ENCODE measurements at regions not wholly inside any gene's neighbourhood (a gene's known extent, or its start where the extent isn't known, plus 50 kb on each side); places are given as distances from the start of the nearest gene placed in this dataset.
A peak's percentile ranks its signal among the peaks of the same experiment; 100 is the strongest.

- no peaks in the 10 kb centered on the region for H3K27me3 ChIP-seq (ENCODE audit: low read length)
Measured at GRCh38 chr1:193418745-193419058, 232.3 kb upstream of the B3GALT2 start.

GRCh38 chr1:193417945-193418744 lies 231.7 kb upstream of the B3GALT2 start:
- no peaks in the 10 kb centered on the region for H3K4me1 ChIP-seq (ENCODE audit: low read length)
- no peak overlapping the region for H3K4me3 ChIP-seq (ENCODE audit: low read length)
- no peak overlapping the region for H2AFZ ChIP-seq (ENCODE audit: low read length)
- H3K9me2 ChIP-seq (replicated peaks; ENCODE audit: insufficient read depth, low read length) = no peaks in the 10 kb centered on the region
- no peaks in the 10 kb centered on the region for H3K27me3 ChIP-seq (ENCODE audit: low read length)
- H4K20me1 ChIP-seq (ENCODE audit: insufficient read depth, low read depth, low read length) = no peaks in the 10 kb centered on the region
- no peak overlapping the region for H3K27ac ChIP-seq (ENCODE audit: low read length)
- H3K4me2 ChIP-seq (ENCODE audit: low read depth, low read length, poor library complexity, severe bottlenecking) = peak overlapping the region; percentile 20
- H3K79me2 ChIP-seq (ENCODE audit: low read length) = no peaks in the 10 kb centered on the region
- DNase-seq = no peak
- no peaks in the 10 kb centered on the region for H3K36me3 ChIP-seq (ENCODE audit: insufficient read depth, low read length)
- no peaks in the 10 kb centered on the region for H3K9me3 ChIP-seq (ENCODE audit: low read length)
- no peak overlapping the region for H3K9ac ChIP-seq (ENCODE audit: low read length)

More at GRCh38 chr1:193418745-193419058, 232.3 kb upstream of the B3GALT2 start:
- H3K9ac ChIP-seq (ENCODE audit: low read length) = no peak overlapping the region
- no peak overlapping the region for H3K27ac ChIP-seq (ENCODE audit: low read length)
- DNase-seq = no peak
- H3K4me1 ChIP-seq (ENCODE audit: low read length) = no peaks in the 10 kb centered on the region
- no peaks in the 10 kb centered on the region for H4K20me1 ChIP-seq (ENCODE audit: insufficient read depth, low read depth, low read length)
- peak overlapping the region; percentile 20 for H3K4me2 ChIP-seq (ENCODE audit: low read depth, low read length, poor library complexity, severe bottlenecking)
- H3K4me3 ChIP-seq (ENCODE audit: low read length) = no peak overlapping the region
- H2AFZ ChIP-seq (ENCODE audit: low read length) = no peak overlapping the region
- H3K9me2 ChIP-seq (replicated peaks; ENCODE audit: insufficient read depth, low read length) = no peaks in the 10 kb centered on the region
- no peaks in the 10 kb centered on the region for H3K9me3 ChIP-seq (ENCODE audit: low read length)
- no peaks in the 10 kb centered on the region for H3K36me3 ChIP-seq (ENCODE audit: insufficient read depth, low read length)
- no peaks in the 10 kb centered on the region for H3K79me2 ChIP-seq (ENCODE audit: low read length)

- DNase-seq = no peak
- Histone ChIP-seq H3K4me3 (ENCODE audit: low read length) (no peak overlapping the region), H3K4me2 (ENCODE audit: low read depth, low read length, poor library complexity, severe bottlenecking) (no peak overlapping the region), H4K20me1 (ENCODE audit: insufficient read depth, low read depth, low read length) (no peaks in the 10 kb centered on the region), H3K4me1 (ENCODE audit: low read length) (no peaks in the 10 kb centered on the region), H3K9me3 (ENCODE audit: low read length) (no peaks in the 10 kb centered on the region), H3K36me3 (ENCODE audit: insufficient read depth, low read length) (no peaks in the 10 kb centered on the region), H3K27ac (ENCODE audit: low read length) (no peak overlapping the region), H3K79me2 (ENCODE audit: low read length) (no peaks in the 10 kb centered on the region), H3K27me3 (ENCODE audit: low read length) (no peaks in the 10 kb centered on the region), H2AFZ (ENCODE audit: low read length) (no peak overlapping the region), H3K9me2 (replicated peaks; ENCODE audit: insufficient read depth, low read length) (no peaks in the 10 kb centered on the region), H3K9ac (ENCODE audit: low read length) (no peak overlapping the region)
Measured at GRCh38 chr1:193417403-193417802, 231.0 kb upstream of the B3GALT2 start.

GRCh38 chr1:193416226-193417024 lies 230.0 kb upstream of the B3GALT2 start:
- no peak overlapping the region for H2AFZ ChIP-seq (ENCODE audit: low read length)
- H3K4me2 ChIP-seq (ENCODE audit: low read depth, low read length, poor library complexity, severe bottlenecking) = no peak overlapping the region
- H3K36me3 ChIP-seq (ENCODE audit: insufficient read depth, low read length) = no peaks in the 10 kb centered on the region
- no peak overlapping the region for H3K4me3 ChIP-seq (ENCODE audit: low read length)
- H3K27me3 ChIP-seq (ENCODE audit: low read length) = no peaks in the 10 kb centered on the region
- H3K4me1 ChIP-seq (ENCODE audit: low read length) = no peaks in the 10 kb centered on the region
- H3K27ac ChIP-seq (ENCODE audit: low read length) = no peak overlapping the region
- no peak overlapping the region for H3K9ac ChIP-seq (ENCODE audit: low read length)
- no peaks in the 10 kb centered on the region for H3K79me2 ChIP-seq (ENCODE audit: low read length)
- no peaks in the 10 kb centered on the region for H3K9me2 ChIP-seq (replicated peaks; ENCODE audit: insufficient read depth, low read length)
- no peak for DNase-seq
- no peaks in the 10 kb centered on the region for H3K9me3 ChIP-seq (ENCODE audit: low read length)
- no peaks in the 10 kb centered on the region for H4K20me1 ChIP-seq (ENCODE audit: insufficient read depth, low read depth, low read length)

GRCh38 chr1:193415256-193415655 lies 228.8 kb upstream of the B3GALT2 start:
- Histone ChIP-seq H3K9me2 (replicated peaks; ENCODE audit: insufficient read depth, low read length) (no peaks in the 10 kb centered on the region), H3K27me3 (ENCODE audit: low read length) (no peaks in the 10 kb centered on the region), H3K4me2 (ENCODE audit: low read depth, low read length, poor library complexity, severe bottlenecking) (no peak overlapping the region), H3K36me3 (ENCODE audit: insufficient read depth, low read length) (no peaks in the 10 kb centered on the region), H3K9me3 (ENCODE audit: low read length) (no peaks in the 10 kb centered on the region), H2AFZ (ENCODE audit: low read length) (no peak overlapping the region), H3K4me1 (ENCODE audit: low read length) (no peaks in the 10 kb centered on the region), H3K4me3 (ENCODE audit: low read length) (no peak overlapping the region), H3K79me2 (ENCODE audit: low read length) (no peaks in the 10 kb centered on the region), H3K9ac (ENCODE audit: low read length) (no peak overlapping the region), H4K20me1 (ENCODE audit: insufficient read depth, low read depth, low read length) (no peaks in the 10 kb centered on the region), H3K27ac (ENCODE audit: low read length) (no peak overlapping the region)
- DNase-seq = no peak

- Histone ChIP-seq H3K79me2 (ENCODE audit: low read length) (no peaks in the 10 kb centered on the region), H3K4me1 (ENCODE audit: low read length) (no peaks in the 10 kb centered on the region), H3K27me3 (ENCODE audit: low read length) (no peaks in the 10 kb centered on the region), H3K4me3 (ENCODE audit: low read length) (no peak overlapping the region), H3K9me3 (ENCODE audit: low read length) (no peaks in the 10 kb centered on the region), H3K9ac (ENCODE audit: low read length) (no peak overlapping the region), H3K27ac (ENCODE audit: low read length) (no peak overlapping the region), H2AFZ (ENCODE audit: low read length) (no peak overlapping the region), H3K4me2 (ENCODE audit: low read depth, low read length, poor library complexity, severe bottlenecking) (no peak overlapping the region), H4K20me1 (ENCODE audit: insufficient read depth, low read depth, low read length) (no peaks in the 10 kb centered on the region), H3K36me3 (ENCODE audit: insufficient read depth, low read length) (no peaks in the 10 kb centered on the region), H3K9me2 (replicated peaks; ENCODE audit: insufficient read depth, low read length) (no peaks in the 10 kb centered on the region)
- DNase-seq = no peak
Measured at GRCh38 chr1:193413376-193413775, 227.0 kb upstream of the B3GALT2 start.

- no peak overlapping the region for H2AFZ ChIP-seq (ENCODE audit: low read length)
- no peaks in the 10 kb centered on the region for H3K79me2 ChIP-seq (ENCODE audit: low read length)
- H3K36me3 ChIP-seq (ENCODE audit: insufficient read depth, low read length) = no peaks in the 10 kb centered on the region
- no peaks in the 10 kb centered on the region for H3K9me2 ChIP-seq (replicated peaks; ENCODE audit: insufficient read depth, low read length)
- H3K4me3 ChIP-seq (ENCODE audit: low read length) = no peak overlapping the region
- no peak overlapping the region for H3K27ac ChIP-seq (ENCODE audit: low read length)
- no peak for DNase-seq
- no peaks in the 10 kb centered on the region for H4K20me1 ChIP-seq (ENCODE audit: insufficient read depth, low read depth, low read length)
- no peaks in the 10 kb centered on the region for H3K27me3 ChIP-seq (ENCODE audit: low read length)
- H3K9ac ChIP-seq (ENCODE audit: low read length) = no peak overlapping the region
- no peak overlapping the region for H3K4me2 ChIP-seq (ENCODE audit: low read depth, low read length, poor library complexity, severe bottlenecking)
- no peaks in the 10 kb centered on the region for H3K4me1 ChIP-seq (ENCODE audit: low read length)
- no peaks in the 10 kb centered on the region for H3K9me3 ChIP-seq (ENCODE audit: low read length)
Measured at GRCh38 chr1:193412748-193413147, 226.3 kb upstream of the B3GALT2 start.

- no peaks in the 10 kb centered on the region for H3K27me3 ChIP-seq (ENCODE audit: low read length)
- no peaks in the 10 kb centered on the region for H3K4me1 ChIP-seq (ENCODE audit: low read length)
- H3K9me2 ChIP-seq (replicated peaks; ENCODE audit: insufficient read depth, low read length) = no peaks in the 10 kb centered on the region
- no peak overlapping the region for H3K4me2 ChIP-seq (ENCODE audit: low read depth, low read length, poor library complexity, severe bottlenecking)
- no peak for DNase-seq
- H3K9me3 ChIP-seq (ENCODE audit: low read length) = no peaks in the 10 kb centered on the region
- H3K9ac ChIP-seq (ENCODE audit: low read length) = no peak overlapping the region
- H3K79me2 ChIP-seq (ENCODE audit: low read length) = no peaks in the 10 kb centered on the region
- no peak overlapping the region for H3K4me3 ChIP-seq (ENCODE audit: low read length)
- H3K36me3 ChIP-seq (ENCODE audit: insufficient read depth, low read length) = no peaks in the 10 kb centered on the region
- no peak overlapping the region for H2AFZ ChIP-seq (ENCODE audit: low read length)
- no peak overlapping the region for H3K27ac ChIP-seq (ENCODE audit: low read length)
- no peaks in the 10 kb centered on the region for H4K20me1 ChIP-seq (ENCODE audit: insufficient read depth, low read depth, low read length)
Measured at GRCh38 chr1:193411714-193412113, 225.3 kb upstream of the B3GALT2 start.

Data from Karpas-422 (cell line).